Esophagus muscularis mucosa (tissue), 4 donors: ENCODE measurements at regions not wholly inside any gene's neighbourhood (a gene's known extent, or its start where the extent isn't known, plus 50 kb on each side); places are given as distances from the start of the nearest gene placed in this dataset.

Source experiments
- DNase-seq: peaks from one replicate; pipeline ENCODE4 v3.0.0-alpha.2; 2017; ENCODE audit errors: extremely low spot score
- H3K27ac ChIP-seq, 4 donors: fragments of 200-600 bp; sonication (generic); replicated peaks in 1 of 4; 1 replicate in 3 of 4; 2 replicates in 1 of 4; pipeline ENCODE4 v1.5.1; 2016 to 2019; ENCODE audit warnings: mild to moderate bottlenecking in 1 of 4
- H3K27me3 ChIP-seq, 4 donors: fragments of 200-600 bp; sonication (generic); one replicate each; pipeline versions ENCODE4 v1.5.1 to v1.6.0; 2016 to 2019
- H3K36me3 ChIP-seq, 4 donors: fragments of 200-600 bp; sonication (generic); one replicate each; pipeline ENCODE4 v1.5.1; 2016 to 2019
- H3K4me1 ChIP-seq, 4 donors: fragments of 200-600 bp; sonication (generic); one replicate each; pipeline ENCODE4 v1.5.1; 2016 to 2019
- H3K4me3 ChIP-seq, 4 donors: fragments of 200-600 bp; sonication (generic); 1 replicate in 2 of 4; 2 replicates in 2 of 4; pipeline ENCODE4 v1.5.1; 2016 to 2019; ENCODE audit warnings: mild to moderate bottlenecking in 4 of 4, moderate library complexity in 1 of 4
- H3K9me3 ChIP-seq, 4 donors: fragments of 200-600 bp; sonication (generic); 1 replicate in 3 of 4; 2 replicates in 1 of 4; pipeline ENCODE4 v1.5.1; 2016 to 2019
- CTCF ChIP-seq, 3 experiments: fragments of 200-600 bp in 2 of 3; fragments of 450-650 bp in 1 of 3; sonication (generic) in 2 of 3; IDR thresholded peaks; one replicate each; pipeline ENCODE4 v1.5.1; 2017 to 2019; ENCODE audit warnings: antibody characterized with exemption in 3 of 3, mild to moderate bottlenecking in 2 of 3, moderate library complexity in 1 of 3
- EP300 ChIP-seq: sonication (generic); formaldehyde crosslinking; IDR thresholded peaks from one replicate; pipeline ENCODE4 v1.6.1; 2017; ENCODE audit warnings: antibody characterized with exemption
- POLR2A ChIP-seq: fragments of 450-650 bp; IDR thresholded peaks from one replicate; pipeline ENCODE4 v1.6.1; 2017; ENCODE audit warnings: antibody characterized with exemption, moderate library complexity, mild to moderate bottlenecking, low read depth
- POLR2AphosphoS5 ChIP-seq, 2 donors: sonication (generic); formaldehyde crosslinking; IDR thresholded peaks; one replicate each; pipeline ENCODE4 v1.6.1; 2017; ENCODE audit warnings: antibody characterized with exemption in 2 of 2
- WGBS: methylation state at CpG from one replicate; pipeline ENCODE4 v1.1.5; 2018; 5-methylcytosine and 5-hydroxymethylcytosine counted together
- intact Hi-C: fragments of 100-400 bp; cut with DNase I; formaldehyde crosslinking; loops from one replicate; pipeline ENCODE4 v1.15.1; 2023

GRCh38 chr16:5349670-5350517 is 252.3 kb upstream of the EEF2KMT start:
- WGBS: 40% methylated on average over 11 of the region's 11 CpGs
- intact Hi-C loops: no loop called here
- TF ChIP-seq CTCF (IDR thresholded peaks at IDR 0.05): no peak
- Histone ChIP-seq H3K27ac (no peak overlapping the region), H3K9me3 (no peaks in the 10 kb centered on the region), H3K27me3 (peaks cover 0 to 14% (median 0%) of the 10 kb centered on the region in 4 donors), H3K4me1 (no peaks in the 10 kb centered on the region), H3K36me3 (no peaks in the 10 kb centered on the region), H3K4me3 (no peak overlapping the region)
- no peak for DNase-seq

- Histone ChIP-seq H3K27me3 (peaks cover 0 to 17% (median 0%) of the 10 kb centered on the region in 4 donors), H3K27ac (no peak overlapping the region), H3K4me3 (no peak overlapping the region), H3K9me3 (no peaks in the 10 kb centered on the region), H3K4me1 (no peaks in the 10 kb centered on the region), H3K36me3 (no peaks in the 10 kb centered on the region)
- WGBS: 95% methylated on average over 8 of the region's 8 CpGs
- intact Hi-C loops: no loop called here
- TF ChIP-seq CTCF (IDR thresholded peaks at IDR 0.05) (no peak), POLR2A (no peak), POLR2AphosphoS5 (IDR thresholded peaks at IDR 0.05) (no peak), EP300 (no peak)
- no peak for DNase-seq
These were observed 251.5 kb upstream of the EEF2KMT start for GRCh38 chr16:5349101-5349500.

DNA sequence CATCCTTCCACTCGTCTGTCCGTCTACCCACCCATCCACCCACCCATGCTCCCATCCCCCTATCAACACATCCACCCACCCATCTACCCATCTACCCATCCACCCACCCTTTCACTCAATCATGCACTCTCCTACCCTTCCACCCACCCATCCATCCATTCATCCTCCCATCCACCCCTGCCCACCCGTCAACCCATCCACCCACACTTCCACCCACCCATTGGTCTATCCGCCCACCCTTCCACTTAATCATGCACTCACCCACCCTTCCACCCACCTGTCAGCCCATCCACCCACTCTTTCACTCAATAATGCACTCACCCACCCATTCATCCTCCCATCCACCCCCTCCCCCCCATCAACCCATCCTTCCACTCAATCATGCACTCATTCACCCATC is 250.0 kb upstream of the EEF2KMT start:
- no peak for DNase-seq
- Histone ChIP-seq H3K36me3 (no peaks in the 10 kb centered on the region), H3K27ac (no peak overlapping the region), H3K27me3 (peaks cover 0 to 19% (median 0%) of the 10 kb centered on the region in 4 donors), H3K4me1 (no peaks in the 10 kb centered on the region), H3K4me3 (no peak overlapping the region), H3K9me3 (no peaks in the 10 kb centered on the region)
- 81% methylated on average over 4 of the region's 4 CpGs for WGBS
- intact Hi-C loops: no loop called here
- no peak for TF ChIP-seq POLR2A
- no peak for TF ChIP-seq CTCF (IDR thresholded peaks at IDR 0.05)
- no peak for TF ChIP-seq EP300
- TF ChIP-seq POLR2AphosphoS5 (IDR thresholded peaks at IDR 0.05): no peak

GRCh38 chr16:5336941-5337340 is 239.3 kb upstream of the EEF2KMT start:
- TF ChIP-seq CTCF (IDR thresholded peaks at IDR 0.05) (no peak), POLR2AphosphoS5 (IDR thresholded peaks at IDR 0.05) (no peak), POLR2A (no peak), EP300 (no peak)

GRCh38 chr16:5333991-5334390 is 236.4 kb upstream of the EEF2KMT start:
- Histone ChIP-seq H3K4me1 (no peaks in the 10 kb centered on the region), H3K27me3 (no peaks in the 10 kb centered on the region), H3K4me3 (no peak overlapping the region), H3K9me3 (peaks cover 0 to 7% (median 0%) of the 10 kb centered on the region in 4 donors), H3K36me3 (no peaks in the 10 kb centered on the region), H3K27ac (no peak overlapping the region)
- WGBS: 52% methylated on average over 4 of the region's 4 CpGs
- intact Hi-C loops: no loop called here
- no peak for TF ChIP-seq CTCF (IDR thresholded peaks at IDR 0.05)
- TF ChIP-seq POLR2A: no peak
- no peak for TF ChIP-seq POLR2AphosphoS5 (IDR thresholded peaks at IDR 0.05)
- no peak for TF ChIP-seq EP300
- DNase-seq: no peak

More at GRCh38 chr16:5336941-5337340, 239.3 kb upstream of the EEF2KMT start:
- Histone ChIP-seq H3K27ac (no peak overlapping the region), H3K36me3 (no peaks in the 10 kb centered on the region), H3K27me3 (no peaks in the 10 kb centered on the region), H3K4me1 (no peaks in the 10 kb centered on the region), H3K4me3 (no peak overlapping the region), H3K9me3 (no peaks in the 10 kb centered on the region)
- 63% methylated on average over 2 of the region's 6 CpGs for WGBS
- intact Hi-C loops: no loop called here
- no peak for DNase-seq
